ENCODE measurements at regions not wholly inside any gene's neighbourhood (a gene's known extent, or its start where the extent isn't known, plus 50 kb on each side); places are given as distances from the start of the nearest gene placed in this dataset.

DNA sequence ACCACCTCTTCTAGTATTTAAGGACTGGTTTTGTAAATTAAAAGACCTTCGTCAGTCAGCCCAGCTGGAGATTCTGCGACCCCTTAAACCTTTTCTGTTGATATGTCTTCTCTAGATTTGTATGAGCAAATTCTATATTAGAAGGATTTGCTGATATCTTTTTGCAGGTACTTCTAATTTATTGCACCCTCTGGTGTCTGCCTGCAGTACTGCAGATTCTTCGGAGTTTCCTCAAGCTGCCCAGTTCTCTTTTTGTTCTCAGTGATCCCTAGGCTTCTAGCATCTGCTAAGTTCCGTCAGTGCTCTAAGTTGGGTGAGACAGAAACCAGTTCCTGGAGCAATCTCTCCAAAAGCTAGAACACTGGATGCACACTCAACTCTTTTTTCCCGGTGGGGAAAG lies 545.2 kb downstream of the C4orf33 start:
- Histone ChIP-seq H3K27me3 (replicated peaks; ENCODE audit: insufficient read depth) (no peaks in the 10 kb centered on the region), H3K36me3 (no peaks in the 10 kb centered on the region), H3K9me3 (no peaks in the 10 kb centered on the region), H3K27ac (no peak overlapping the region), H3K4me3 (no peak overlapping the region), H3K4me1 (ENCODE audit: control insufficient read depth in 1 of 2, low read depth in 2 of 2) (no peaks in the 10 kb centered on the region)
- TF ChIP-seq, protein P1, sequence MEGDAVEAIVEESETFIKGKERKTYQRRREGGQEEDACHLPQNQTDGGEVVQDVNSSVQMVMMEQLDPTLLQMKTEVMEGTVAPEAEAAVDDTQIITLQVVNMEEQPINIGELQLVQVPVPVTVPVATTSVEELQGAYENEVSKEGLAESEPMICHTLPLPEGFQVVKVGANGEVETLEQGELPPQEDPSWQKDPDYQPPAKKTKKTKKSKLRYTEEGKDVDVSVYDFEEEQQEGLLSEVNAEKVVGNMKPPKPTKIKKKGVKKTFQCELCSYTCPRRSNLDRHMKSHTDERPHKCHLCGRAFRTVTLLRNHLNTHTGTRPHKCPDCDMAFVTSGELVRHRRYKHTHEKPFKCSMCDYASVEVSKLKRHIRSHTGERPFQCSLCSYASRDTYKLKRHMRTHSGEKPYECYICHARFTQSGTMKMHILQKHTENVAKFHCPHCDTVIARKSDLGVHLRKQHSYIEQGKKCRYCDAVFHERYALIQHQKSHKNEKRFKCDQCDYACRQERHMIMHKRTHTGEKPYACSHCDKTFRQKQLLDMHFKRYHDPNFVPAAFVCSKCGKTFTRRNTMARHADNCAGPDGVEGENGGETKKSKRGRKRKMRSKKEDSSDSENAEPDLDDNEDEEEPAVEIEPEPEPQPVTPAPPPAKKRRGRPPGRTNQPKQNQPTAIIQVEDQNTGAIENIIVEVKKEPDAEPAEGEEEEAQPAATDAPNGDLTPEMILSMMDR (IDR thresholded peaks at IDR 0.05), result peak; percentile 67
- DNase-seq (ENCODE audit: low spot score) (no peak), ATAC-seq (ENCODE audit: insufficient number of reproducible peaks, low FRiP score, low read depth) (no peak)

DNA sequence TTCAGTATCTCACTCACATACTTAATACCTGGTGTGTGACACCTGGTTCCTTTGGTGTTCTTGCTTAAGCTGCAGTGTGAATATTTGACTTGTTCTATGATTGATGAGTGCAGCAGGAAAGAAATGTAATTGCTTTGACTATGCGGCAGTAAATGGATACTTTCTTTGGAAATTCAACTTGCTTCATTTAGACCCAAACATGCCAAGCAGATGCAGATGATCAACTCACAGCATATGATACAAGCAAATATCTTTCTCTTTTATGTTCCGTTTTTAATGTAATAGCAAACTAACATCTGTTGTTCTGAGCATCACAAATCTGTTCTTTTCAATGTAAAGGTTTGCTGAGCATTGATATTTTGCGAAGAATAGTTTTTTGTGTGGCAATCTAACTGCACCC lies 549.5 kb downstream of the C4orf33 start:
- TF ChIP-seq, protein P1 (IDR thresholded peaks at IDR 0.05), result no peak
- no peak for ATAC-seq (ENCODE audit: insufficient number of reproducible peaks, low FRiP score, low read depth)

DNA sequence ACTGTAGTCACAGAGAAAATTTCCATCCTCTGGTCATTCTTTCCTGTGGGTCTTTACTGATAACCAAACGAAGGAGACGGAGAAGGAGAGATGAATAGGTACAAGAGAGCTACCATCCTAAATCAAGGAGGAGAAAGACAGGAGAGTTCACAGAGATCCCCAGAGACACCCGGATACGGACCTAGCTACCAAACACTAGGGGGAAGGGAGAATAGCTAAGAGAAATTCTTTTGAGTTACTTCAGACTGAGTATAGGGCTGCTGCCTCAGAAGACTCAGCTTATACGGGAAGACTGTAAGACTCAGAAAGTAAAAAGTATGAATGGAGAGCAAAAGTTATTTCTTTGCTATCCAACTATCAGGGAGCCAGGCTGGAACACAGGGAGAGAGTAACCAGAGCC lies 572.1 kb downstream of the C4orf33 start:
- no peak overlapping the region for H3K4me3 ChIP-seq
- no peaks in the 10 kb centered on the region for H3K27me3 ChIP-seq (replicated peaks; ENCODE audit: insufficient read depth)
- no peaks in the 10 kb centered on the region for H3K36me3 ChIP-seq
- DNase-seq (ENCODE audit: low spot score) (no peak), ATAC-seq (ENCODE audit: insufficient number of reproducible peaks, low FRiP score, low read depth) (no peak)
- H3K4me1 ChIP-seq (ENCODE audit: control insufficient read depth in 1 of 2, low read depth in 2 of 2), result no peaks in the 10 kb centered on the region
- no peak overlapping the region for H3K27ac ChIP-seq
- no peaks in the 10 kb centered on the region for H3K9me3 ChIP-seq
- TF ChIP-seq, protein P1 (IDR thresholded peaks at IDR 0.05), result no peak

More for the DNA sequence above, 549.5 kb downstream of the C4orf33 start:
- Histone ChIP-seq H3K27me3 (replicated peaks; ENCODE audit: insufficient read depth) (no peaks in the 10 kb centered on the region), H3K4me3 (no peak overlapping the region), H3K4me1 (ENCODE audit: control insufficient read depth in 1 of 2, low read depth in 2 of 2) (no peaks in the 10 kb centered on the region), H3K9me3 (no peaks in the 10 kb centered on the region), H3K27ac (no peak overlapping the region), H3K36me3 (no peaks in the 10 kb centered on the region)
- no peak for DNase-seq (ENCODE audit: low spot score)

DNA sequence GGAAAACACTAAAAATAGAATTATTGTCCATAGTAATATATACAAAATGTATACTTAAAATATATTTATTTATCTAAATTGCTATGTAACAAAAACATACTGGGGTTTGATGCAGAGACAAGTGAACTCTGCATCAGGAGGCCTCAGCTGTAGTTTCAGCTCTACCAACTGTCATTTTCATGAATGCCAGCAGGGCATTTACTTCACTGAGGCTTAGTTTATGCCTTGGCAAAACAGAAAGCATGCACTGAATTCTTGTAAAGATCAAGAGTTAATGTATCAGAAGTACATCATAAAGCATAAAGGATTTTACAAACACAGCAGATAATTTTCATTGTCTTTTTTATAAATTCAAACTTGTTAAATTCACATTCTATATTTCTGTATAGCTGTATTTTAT lies 577.0 kb downstream of the C4orf33 start:
- TF ChIP-seq, protein P1 (IDR thresholded peaks at IDR 0.05), result no peak
- Histone ChIP-seq H3K36me3 (no peaks in the 10 kb centered on the region), H3K4me1 (ENCODE audit: control insufficient read depth in 1 of 2, low read depth in 2 of 2) (no peaks in the 10 kb centered on the region), H3K27ac (no peak overlapping the region), H3K9me3 (no peaks in the 10 kb centered on the region), H3K27me3 (replicated peaks; ENCODE audit: insufficient read depth) (no peaks in the 10 kb centered on the region), H3K4me3 (no peak overlapping the region)
- DNase-seq (ENCODE audit: low spot score), result no peak
- ATAC-seq (ENCODE audit: insufficient number of reproducible peaks, low FRiP score, low read depth), result no peak

DNA sequence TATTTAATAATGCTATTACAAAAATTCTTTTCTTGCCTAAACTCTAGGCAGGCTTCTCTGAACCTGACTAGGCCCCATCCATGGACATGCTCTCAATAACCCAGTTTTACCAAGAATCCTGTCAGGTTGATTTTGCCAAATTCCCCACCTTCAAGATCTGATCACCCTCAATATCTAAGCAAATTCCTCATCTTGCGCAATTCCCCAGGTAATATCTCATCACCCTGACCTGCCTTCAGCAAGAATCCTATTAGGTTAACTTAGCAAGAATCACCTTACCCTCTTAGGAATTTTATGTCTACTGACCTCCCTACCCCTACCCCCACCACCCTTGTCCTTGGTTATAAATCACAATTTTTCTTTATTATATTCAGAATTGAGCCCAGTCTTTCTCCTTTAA lies 579.1 kb downstream of the C4orf33 start:
- Histone ChIP-seq H3K4me3 (no peak overlapping the region), H3K27ac (no peak overlapping the region), H3K36me3 (no peaks in the 10 kb centered on the region), H3K4me1 (ENCODE audit: control insufficient read depth in 1 of 2, low read depth in 2 of 2) (no peaks in the 10 kb centered on the region), H3K27me3 (replicated peaks; ENCODE audit: insufficient read depth) (no peaks in the 10 kb centered on the region), H3K9me3 (no peaks in the 10 kb centered on the region)
- no peak for ATAC-seq (ENCODE audit: insufficient number of reproducible peaks, low FRiP score, low read depth)
- DNase-seq (ENCODE audit: low spot score), result no peak
- TF ChIP-seq, protein P1 (IDR thresholded peaks at IDR 0.05), result no peak

Data from thoracic aorta (tissue), 2 donors.